ENCODE measurements at regions not wholly inside any gene's neighbourhood (a gene's known extent, or its start where the extent isn't known, plus 50 kb on each side); places are given as distances from the start of the nearest gene placed in this dataset.

GRCh38 chr5:174307031-174307408 lies 261.5 kb downstream of the NSG2 start:
- Histone ChIP-seq H3K4me3 (replicated peaks; ENCODE audit: low read depth, low read length) (no peak overlapping the region), H3K27me3 (replicated peaks; ENCODE audit: control insufficient read depth, insufficient read depth, low read length) (no peaks in the 10 kb centered on the region), H3K36me3 (ENCODE audit: control insufficient read depth, insufficient read depth, low read length) (no peaks in the 10 kb centered on the region)
- no peak for DNase-seq (ENCODE audit: extremely low read depth, insufficient read length)
- no peak for TF ChIP-seq CTCF (IDR thresholded peaks at IDR 0.05; ENCODE audit: insufficient read depth, low read length, poor library complexity, severe bottlenecking)

GRCh38 chr5:174307656-174308271 lies 262.3 kb downstream of the NSG2 start:
- Histone ChIP-seq H3K36me3 (ENCODE audit: control insufficient read depth, insufficient read depth, low read length) (no peaks in the 10 kb centered on the region), H3K4me3 (replicated peaks; ENCODE audit: low read depth, low read length) (no peak overlapping the region), H3K27me3 (replicated peaks; ENCODE audit: control insufficient read depth, insufficient read depth, low read length) (no peaks in the 10 kb centered on the region)
- TF ChIP-seq CTCF (IDR thresholded peaks at IDR 0.05; ENCODE audit: insufficient read depth, low read length, poor library complexity, severe bottlenecking): no peak
- no peak for DNase-seq (ENCODE audit: extremely low read depth, insufficient read length)

GRCh38 chr5:174309131-174309795 lies 263.8 kb downstream of the NSG2 start:
- TF ChIP-seq CTCF (IDR thresholded peaks at IDR 0.05; ENCODE audit: insufficient read depth, low read length, poor library complexity, severe bottlenecking): no peak
- no peak for DNase-seq (ENCODE audit: extremely low read depth, insufficient read length)
- Histone ChIP-seq H3K36me3 (ENCODE audit: control insufficient read depth, insufficient read depth, low read length) (no peaks in the 10 kb centered on the region), H3K27me3 (replicated peaks; ENCODE audit: control insufficient read depth, insufficient read depth, low read length) (no peaks in the 10 kb centered on the region; the same call in none of the 2 replicates), H3K4me3 (replicated peaks; ENCODE audit: low read depth, low read length) (no peak overlapping the region)

GRCh38 chr5:174310243-174310642 lies 264.7 kb downstream of the NSG2 start:
- DNase-seq (ENCODE audit: extremely low read depth, insufficient read length): no peak
- Histone ChIP-seq H3K4me3 (replicated peaks; ENCODE audit: low read depth, low read length) (no peak overlapping the region), H3K27me3 (replicated peaks; ENCODE audit: control insufficient read depth, insufficient read depth, low read length) (no peaks in the 10 kb centered on the region; the same call in none of the 2 replicates), H3K36me3 (ENCODE audit: control insufficient read depth, insufficient read depth, low read length) (no peaks in the 10 kb centered on the region)
- TF ChIP-seq CTCF (IDR thresholded peaks at IDR 0.05; ENCODE audit: insufficient read depth, low read length, poor library complexity, severe bottlenecking): no peak

GRCh38 chr5:174310706-174311105 lies 265.2 kb downstream of the NSG2 start:
- DNase-seq (ENCODE audit: extremely low read depth, insufficient read length): no peak
- H3K36me3 ChIP-seq (ENCODE audit: control insufficient read depth, insufficient read depth, low read length): no peaks in the 10 kb centered on the region
- no peak for TF ChIP-seq CTCF (IDR thresholded peaks at IDR 0.05; ENCODE audit: insufficient read depth, low read length, poor library complexity, severe bottlenecking)
- no peaks in the 10 kb centered on the region; the same call in none of the 2 replicates for H3K27me3 ChIP-seq (replicated peaks; ENCODE audit: control insufficient read depth, insufficient read depth, low read length)
- no peak overlapping the region for H3K4me3 ChIP-seq (replicated peaks; ENCODE audit: low read depth, low read length)

All from GM06990 (cell line).